GM12878 (cell line): ENCODE measurements at regions not wholly inside any gene's neighbourhood (a gene's known extent, or its start where the extent isn't known, plus 50 kb on each side); places are given as distances from the start of the nearest gene placed in this dataset.

Experiments used
- ATAC-seq: fragments of 200-7000 bp; cut with Tn5 transposase; 3 replicates; pipeline ENCODE4 v1.9.1; 2020; ENCODE audit warnings: mild to moderate bottlenecking, moderate library complexity
- BruUV-seq: library from RNA; stranded (reverse); fragments of 400-500 nt; replicated peaks from 2 replicates; lab custom pipeline; 2021; lab: Mats Ljungman, UMichigan
- CTCF ChIA-PET: fragments of 300-600 bp; sonication (Branson Sonifier 250); formaldehyde crosslinking; extraction: SDS; loops from one replicate; lab custom pipeline; 2021; ENCODE audit warnings: inconsistent platforms; lab: Yijun Ruan, JAX
- POLR2A ChIA-PET: fragments of 350-600 bp; formaldehyde crosslinking; extraction: SDS; loops from one replicate; lab custom pipeline; 2021; ENCODE audit warnings: inconsistent platforms; lab: Charles Lee
- RAD21 ChIA-PET: fragments of 300-600 bp; sonication (Branson Sonifier 250); formaldehyde crosslinking; loops from one replicate; lab custom pipeline; 2023; ENCODE audit warnings: antibody characterized with exemption; ENCODE audit not compliant: unreplicated experiment; lab: Charles Lee
- SMC1A ChIA-PET: fragments of 300-600 bp; sonication (Branson Sonifier 250); formaldehyde crosslinking; loops from one replicate; lab custom pipeline; 2023; ENCODE audit not compliant: unreplicated experiment, uncharacterized antibody; lab: Charles Lee
- DNase-seq: peaks from one replicate; pipeline ENCODE4 v3.0.0-alpha.2; 2011; ENCODE audit warnings: low read depth, low spot score
- FAIRE-seq: peaks from 3 replicates; lab custom pipeline; 2011; peaks lifted over from hg19 to GRCh38; lab: Jason Lieb, UNC
- H2AFZ ChIP-seq: 2 replicates; pipeline ENCODE4 v1.6.0; 2011; ENCODE audit warnings: low read depth, low read length, control low read depth; ENCODE audit not compliant: control insufficient read depth
- H3K27ac ChIP-seq: 2 replicates; pipeline ENCODE4 v1.5.1; 2011; ENCODE audit warnings: control low read depth; ENCODE audit not compliant: control insufficient read depth, insufficient read depth
- H3K27me3 ChIP-seq, 2 experiments: replicated peaks in 1 of 2; 2 replicates each; pipeline versions ENCODE4 v1.6.0 to v1.6.1; 2011; ENCODE audit warnings: low read length in 1 of 2; ENCODE audit not compliant: control insufficient read depth in 2 of 2, insufficient read depth in 2 of 2
- H3K36me3 ChIP-seq, 2 experiments: 2 replicates each; pipeline ENCODE4 v1.5.1; 2011; ENCODE audit warnings: low read length in 1 of 2; ENCODE audit not compliant: control insufficient read depth in 2 of 2, insufficient read depth in 2 of 2
- H3K4me1 ChIP-seq: 2 replicates; pipeline ENCODE4 v1.6.1; 2011; ENCODE audit warnings: mild to moderate bottlenecking, low read length, moderate library complexity, mixed read lengths; ENCODE audit not compliant: control insufficient read depth, insufficient read depth
- H3K4me2 ChIP-seq: 2 replicates; pipeline ENCODE4 v1.6.0; 2011; ENCODE audit warnings: control low read depth; ENCODE audit not compliant: control insufficient read depth, insufficient read depth
- H3K4me3 ChIP-seq: fragments of 200-600 bp; sonication (generic); 2 replicates; pipeline ENCODE4 v1.5.1; 2016
- H3K79me2 ChIP-seq: 2 replicates; pipeline ENCODE4 v1.6.0; 2011; ENCODE audit warnings: low read length; ENCODE audit not compliant: control insufficient read depth, insufficient read depth
- H3K9ac ChIP-seq: 2 replicates; pipeline ENCODE4 v1.8.0; 2011; ENCODE audit warnings: low read length, control low read depth, mixed read lengths; ENCODE audit not compliant: control insufficient read depth, insufficient read depth
- H3K9me3 ChIP-seq: replicated peaks from 3 replicates; pipeline ENCODE4 v1.5.1; 2011; ENCODE audit warnings: mild to moderate bottlenecking, low read length; ENCODE audit not compliant: control insufficient read depth, insufficient read depth
- H4K20me1 ChIP-seq: 2 replicates; pipeline ENCODE4 v1.6.0; 2011; ENCODE audit not compliant: control insufficient read depth, insufficient read depth
- BHLHE40 ChIP-seq, 2 experiments: fragments of 450-650 bp in 1 of 2; IDR thresholded peaks; 2 replicates each; pipeline ENCODE4 v1.6.1; 2011 to 2017; ENCODE audit warnings: low read depth in 2 of 2, borderline replicate concordance in 1 of 2, improper control_type of control experiment in 1 of 2, low read length in 1 of 2, mild to moderate bottlenecking in 1 of 2
- BRCA1 ChIP-seq: IDR thresholded peaks from 2 replicates; pipeline ENCODE4 v1.6.1; 2011; ENCODE audit warnings: low read depth, low read length, improper control_type of control experiment
- CBX5 ChIP-seq: sonication (generic); IDR thresholded peaks from 2 replicates; pipeline ENCODE4 v1.6.1; 2016; ENCODE audit warnings: low read depth, moderate library complexity, mild to moderate bottlenecking, inconsistent platforms
- CHD4 ChIP-seq: fragments of 200-600 bp; sonication (generic); IDR thresholded peaks from 2 replicates; pipeline ENCODE4 v1.6.1; 2016; ENCODE audit warnings: mild to moderate bottlenecking
- ESRRA ChIP-seq: IDR thresholded peaks from 2 replicates; pipeline ENCODE4 v1.6.1; 2012; ENCODE audit warnings: mild to moderate bottlenecking, low read length, improper control_type of control experiment
- HDAC6 ChIP-seq: fragments of 200-600 bp; sonication (generic); IDR thresholded peaks from one replicate; pipeline ENCODE4 v1.8.0; 2017; ENCODE audit warnings: antibody characterized with exemption; ENCODE audit not compliant: unreplicated experiment
- RAD21 ChIP-seq: IDR thresholded peaks from 2 replicates; pipeline ENCODE4 v1.6.1; 2011; ENCODE audit warnings: mild to moderate bottlenecking, low read depth, low read length, moderate library complexity; ENCODE audit not compliant: insufficient read depth
- RBBP5 ChIP-seq: fragments of 200-600 bp; sonication (generic); conservative IDR thresholded peaks from 2 replicates; pipeline ENCODE4 v1.6.1; 2016
- RFX5 ChIP-seq: IDR thresholded peaks from 2 replicates; pipeline ENCODE4 v1.6.1; 2011; ENCODE audit warnings: low read depth, low read length, improper control_type of control experiment
- SUZ12 ChIP-seq: fragments of 200-600 bp; sonication (generic); IDR thresholded peaks from one replicate; pipeline ENCODE4 v1.6.1; 2018; ENCODE audit warnings: antibody characterized with exemption, mild to moderate bottlenecking; ENCODE audit not compliant: unreplicated experiment
- TCF7 ChIP-seq: IDR thresholded peaks from 2 replicates; pipeline ENCODE4 v1.6.1; 2014; ENCODE audit warnings: antibody characterized with exemption, borderline replicate concordance
- ZBED1 ChIP-seq: IDR thresholded peaks from 2 replicates; pipeline ENCODE4 v1.6.1; 2016; ENCODE audit warnings: borderline replicate concordance
- ZNF24 ChIP-seq: fragments of 450-650 bp; IDR thresholded peaks from 2 replicates; pipeline ENCODE4 v1.6.1; 2017; ENCODE audit warnings: antibody characterized with exemption, mild to moderate bottlenecking
- WGBS: methylation state at CpG from one replicate; pipeline ENCODE4 v1.1.6; 2016; ENCODE audit warnings: low lambda C conversion rate; ENCODE audit not compliant: insufficient replicate concordance, insufficient coverage; ENCODE audit errors: missing lambda C conversion rate; 5-methylcytosine and 5-hydroxymethylcytosine counted together
- in situ Hi-C: fragments of 300-500 bp; cut with MboI; formaldehyde crosslinking; loops from 9 replicates; pipeline ENCODE4 v1.14.3; 2018; ENCODE audit warnings: mixed read lengths
- intact Hi-C: fragments of 100-400 bp; cut with micrococcal nuclease; formaldehyde crosslinking; loops from one replicate; pipeline ENCODE4 v1.14.2; 2022; ENCODE audit not compliant: unreplicated experiment
- TF ChIP-seq, protein P1 (sequence below), 3 experiments: IDR thresholded peaks in 2 of 3; conservative IDR thresholded peaks in 1 of 3; 2 replicates each; pipeline ENCODE4 v1.5.1; 2011; ENCODE audit warnings: low read depth in 3 of 3, low read length in 3 of 3, mild to moderate bottlenecking in 3 of 3, control low read depth in 2 of 3, moderate library complexity in 2 of 3, inconsistent platforms in 1 of 3, mixed read lengths in 1 of 3; ENCODE audit not compliant: control insufficient read depth in 2 of 3, insufficient read depth in 1 of 3; ENCODE audit errors: extremely low read depth in 1 of 3
- TF ChIP-seq, protein P2 (sequence below): fragments of 450-650 bp; IDR thresholded peaks from 2 replicates; pipeline ENCODE4 v1.6.1; 2014; ENCODE audit warnings: mild to moderate bottlenecking
- TF ChIP-seq, protein P3 (sequence below): fragments of 450-650 bp; IDR thresholded peaks from 2 replicates; pipeline ENCODE4 v1.6.1; 2018; ENCODE audit warnings: mild to moderate bottlenecking, low read depth, moderate library complexity; ENCODE audit not compliant: partially characterized antibody

DNA sequence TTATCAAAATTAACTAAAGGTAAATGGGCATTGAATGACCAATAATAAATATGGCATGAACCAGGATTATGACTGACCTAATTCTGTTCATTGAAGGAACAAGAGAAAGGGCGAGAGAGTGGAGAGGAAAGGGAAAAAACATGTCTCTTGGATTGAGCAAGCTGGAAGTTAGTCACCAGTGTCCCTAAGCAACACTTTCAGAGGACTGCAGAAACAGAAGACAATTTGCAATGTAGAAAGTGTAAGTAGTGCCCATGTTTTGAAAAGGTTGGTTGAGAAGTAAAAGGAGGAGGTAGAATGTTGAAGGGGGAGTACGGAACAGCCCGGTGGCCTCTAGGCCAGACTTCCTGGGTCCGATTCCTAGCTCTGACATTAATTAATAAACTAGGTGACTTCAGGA is 94.6 kb downstream of the FAS start (continued):
- TF ChIP-seq, protein P1, sequence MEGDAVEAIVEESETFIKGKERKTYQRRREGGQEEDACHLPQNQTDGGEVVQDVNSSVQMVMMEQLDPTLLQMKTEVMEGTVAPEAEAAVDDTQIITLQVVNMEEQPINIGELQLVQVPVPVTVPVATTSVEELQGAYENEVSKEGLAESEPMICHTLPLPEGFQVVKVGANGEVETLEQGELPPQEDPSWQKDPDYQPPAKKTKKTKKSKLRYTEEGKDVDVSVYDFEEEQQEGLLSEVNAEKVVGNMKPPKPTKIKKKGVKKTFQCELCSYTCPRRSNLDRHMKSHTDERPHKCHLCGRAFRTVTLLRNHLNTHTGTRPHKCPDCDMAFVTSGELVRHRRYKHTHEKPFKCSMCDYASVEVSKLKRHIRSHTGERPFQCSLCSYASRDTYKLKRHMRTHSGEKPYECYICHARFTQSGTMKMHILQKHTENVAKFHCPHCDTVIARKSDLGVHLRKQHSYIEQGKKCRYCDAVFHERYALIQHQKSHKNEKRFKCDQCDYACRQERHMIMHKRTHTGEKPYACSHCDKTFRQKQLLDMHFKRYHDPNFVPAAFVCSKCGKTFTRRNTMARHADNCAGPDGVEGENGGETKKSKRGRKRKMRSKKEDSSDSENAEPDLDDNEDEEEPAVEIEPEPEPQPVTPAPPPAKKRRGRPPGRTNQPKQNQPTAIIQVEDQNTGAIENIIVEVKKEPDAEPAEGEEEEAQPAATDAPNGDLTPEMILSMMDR (IDR thresholded peaks at IDR 0.05 in 2 of 3, conservative IDR thresholded peaks at IDR 0.05 in 1 of 3; ENCODE audit: control insufficient read depth in 2 of 3, extremely low read depth in 1 of 3, insufficient read depth in 1 of 3, low read depth in 3 of 3, low read length in 3 of 3): no peak
- TF ChIP-seq HDAC6 (no peak), ZNF24 (no peak), CBX5 (no peak)

DNA sequence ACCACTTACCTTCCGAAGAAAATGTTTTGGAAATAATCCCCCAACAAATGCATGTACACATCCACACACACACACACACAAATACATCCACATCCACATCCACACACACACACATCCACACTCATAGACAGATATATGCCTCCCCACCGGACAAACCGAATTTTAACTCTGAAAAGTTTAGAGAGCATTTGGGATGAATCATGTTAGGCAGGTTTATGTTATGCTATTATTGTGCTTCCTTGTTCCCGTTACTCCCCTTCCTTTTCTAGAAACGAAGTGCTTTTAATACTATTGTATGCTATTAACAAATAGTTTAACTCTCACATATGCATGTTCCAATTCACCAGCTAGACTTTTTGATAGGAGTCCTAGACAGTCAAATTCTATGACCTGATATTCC is 91.5 kb downstream of the FAS start:
- in situ Hi-C loops (no loop called here), intact Hi-C loops (loop anchor here (5.0 kb wide), 1 partner anchor 50 kb away; no protein-coding TSS in a partner anchor)
- Histone ChIP-seq H3K4me1 (peaks cover 10% of the 10 kb centered on the region; the same call in 1 of the 2 replicates), H3K9ac (no peak overlapping the region), H3K36me3 (no peaks in the 10 kb centered on the region), H3K27ac (no peak overlapping the region), H4K20me1 (no peaks in the 10 kb centered on the region), H3K4me2 (no peak overlapping the region), H3K79me2 (no peaks in the 10 kb centered on the region), H3K27me3 (no peaks in the 10 kb centered on the region), H3K4me3 (no peak overlapping the region), H2AFZ (no peak overlapping the region), H3K9me3 (no peaks in the 10 kb centered on the region)
- ChIA-PET SMC1A (interaction anchor here (1.2 kb wide), 1 partner anchor 12 kb away, joined by 6 read pairs; no protein-coding TSS in a partner anchor), RAD21 (no interaction called here), POLR2A (no interaction called here), CTCF (no interaction called here)
- no peak for DNase-seq
- no TSS peak for BruUV-seq
- no peak for ATAC-seq
- no peak for FAIRE-seq
- TF ChIP-seq TCF7: no peak
- TF ChIP-seq ESRRA: no peak
- TF ChIP-seq RBBP5: no peak
- no peak for TF ChIP-seq SUZ12
- TF ChIP-seq ZBED1: no peak
- TF ChIP-seq, protein P2, sequence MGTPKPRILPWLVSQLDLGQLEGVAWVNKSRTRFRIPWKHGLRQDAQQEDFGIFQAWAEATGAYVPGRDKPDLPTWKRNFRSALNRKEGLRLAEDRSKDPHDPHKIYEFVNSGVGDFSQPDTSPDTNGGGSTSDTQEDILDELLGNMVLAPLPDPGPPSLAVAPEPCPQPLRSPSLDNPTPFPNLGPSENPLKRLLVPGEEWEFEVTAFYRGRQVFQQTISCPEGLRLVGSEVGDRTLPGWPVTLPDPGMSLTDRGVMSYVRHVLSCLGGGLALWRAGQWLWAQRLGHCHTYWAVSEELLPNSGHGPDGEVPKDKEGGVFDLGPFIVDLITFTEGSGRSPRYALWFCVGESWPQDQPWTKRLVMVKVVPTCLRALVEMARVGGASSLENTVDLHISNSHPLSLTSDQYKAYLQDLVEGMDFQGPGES: no peak
- TF ChIP-seq CHD4: no peak
- no peak for TF ChIP-seq RFX5
- TF ChIP-seq BRCA1: no peak
- TF ChIP-seq RAD21: no peak
- TF ChIP-seq BHLHE40 (IDR thresholded peaks at IDR 0.05; ENCODE audit: borderline replicate concordance in 1 of 2, low read depth in 2 of 2, low read length in 1 of 2): no peak
- TF ChIP-seq, protein P3, sequence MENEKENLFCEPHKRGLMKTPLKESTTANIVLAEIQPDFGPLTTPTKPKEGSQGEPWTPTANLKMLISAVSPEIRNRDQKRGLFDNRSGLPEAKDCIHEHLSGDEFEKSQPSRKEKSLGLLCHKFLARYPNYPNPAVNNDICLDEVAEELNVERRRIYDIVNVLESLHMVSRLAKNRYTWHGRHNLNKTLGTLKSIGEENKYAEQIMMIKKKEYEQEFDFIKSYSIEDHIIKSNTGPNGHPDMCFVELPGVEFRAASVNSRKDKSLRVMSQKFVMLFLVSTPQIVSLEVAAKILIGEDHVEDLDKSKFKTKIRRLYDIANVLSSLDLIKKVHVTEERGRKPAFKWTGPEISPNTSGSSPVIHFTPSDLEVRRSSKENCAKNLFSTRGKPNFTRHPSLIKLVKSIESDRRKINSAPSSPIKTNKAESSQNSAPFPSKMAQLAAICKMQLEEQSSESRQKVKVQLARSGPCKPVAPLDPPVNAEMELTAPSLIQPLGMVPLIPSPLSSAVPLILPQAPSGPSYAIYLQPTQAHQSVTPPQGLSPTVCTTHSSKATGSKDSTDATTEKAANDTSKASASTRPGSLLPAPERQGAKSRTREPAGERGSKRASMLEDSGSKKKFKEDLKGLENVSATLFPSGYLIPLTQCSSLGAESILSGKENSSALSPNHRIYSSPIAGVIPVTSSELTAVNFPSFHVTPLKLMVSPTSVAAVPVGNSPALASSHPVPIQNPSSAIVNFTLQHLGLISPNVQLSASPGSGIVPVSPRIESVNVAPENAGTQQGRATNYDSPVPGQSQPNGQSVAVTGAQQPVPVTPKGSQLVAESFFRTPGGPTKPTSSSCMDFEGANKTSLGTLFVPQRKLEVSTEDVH: no peak
- 75% methylated on average over 5 of the region's 5 CpGs for WGBS
